KMS-11 (cell line): ENCODE measurements at regions not wholly inside any gene's neighbourhood (a gene's known extent, or its start where the extent isn't known, plus 50 kb on each side); places are given as distances from the start of the nearest gene placed in this dataset.

ENCODE experiments used
- H2AFZ ChIP-seq: fragments of 200-600 bp; sonication (generic); 2 replicates; pipeline ENCODE4 v1.6.1; 2016; ENCODE audit warnings: antibody characterized with exemption, mixed run types, low read depth
- H3K27ac ChIP-seq: fragments of 200-600 bp; sonication (generic); 2 replicates; pipeline ENCODE4 v1.6.1; 2016; ENCODE audit warnings: mild to moderate bottlenecking, mixed run types
- H3K27me3 ChIP-seq: fragments of 200-600 bp; sonication (generic); 2 replicates; pipeline ENCODE4 v1.6.1; 2017; ENCODE audit warnings: mild to moderate bottlenecking, low read depth, mixed run types, moderate library complexity; ENCODE audit not compliant: insufficient read depth
- H3K36me3 ChIP-seq: fragments of 200-600 bp; sonication (generic); 2 replicates; pipeline ENCODE4 v1.6.1; 2017; ENCODE audit warnings: mild to moderate bottlenecking, mixed run types; ENCODE audit not compliant: insufficient read depth
- H3K4me1 ChIP-seq: fragments of 200-600 bp; sonication (generic); 2 replicates; pipeline ENCODE4 v1.6.1; 2016; ENCODE audit warnings: mild to moderate bottlenecking, low read depth, mixed run types; ENCODE audit not compliant: poor library complexity, severe bottlenecking
- H3K4me2 ChIP-seq: fragments of 200-600 bp; sonication (generic); 2 replicates; pipeline ENCODE4 v1.7.0; 2016; ENCODE audit warnings: mild to moderate bottlenecking, mixed run types
- H3K4me3 ChIP-seq: fragments of 200-600 bp; sonication (generic); IDR thresholded peaks from 2 replicates; pipeline ENCODE4 v1.6.1; 2017; ENCODE audit warnings: low read depth, low read length, mixed read lengths; ENCODE audit not compliant: insufficient read depth
- H3K79me2 ChIP-seq: fragments of 200-600 bp; sonication (generic); 2 replicates; pipeline ENCODE4 v1.6.1; 2016; ENCODE audit warnings: low read depth, mixed run types; ENCODE audit not compliant: insufficient read depth
- H3K9ac ChIP-seq: fragments of 200-600 bp; sonication (generic); 2 replicates; pipeline ENCODE4 v1.6.1; 2016; ENCODE audit warnings: mild to moderate bottlenecking, mixed run types
- H4K20me1 ChIP-seq: fragments of 200-600 bp; sonication (generic); 2 replicates; pipeline ENCODE4 v1.6.1; 2016; ENCODE audit warnings: mild to moderate bottlenecking, mixed run types; ENCODE audit not compliant: insufficient read depth
- TF ChIP-seq, protein P1 (sequence below): fragments of 200-600 bp; sonication (generic); conservative IDR thresholded peaks from 2 replicates; pipeline ENCODE4 v1.6.1; 2017; ENCODE audit warnings: low read depth, mild to moderate bottlenecking, antibody characterized with exemption, low read length, moderate library complexity, mixed read lengths

DNA sequence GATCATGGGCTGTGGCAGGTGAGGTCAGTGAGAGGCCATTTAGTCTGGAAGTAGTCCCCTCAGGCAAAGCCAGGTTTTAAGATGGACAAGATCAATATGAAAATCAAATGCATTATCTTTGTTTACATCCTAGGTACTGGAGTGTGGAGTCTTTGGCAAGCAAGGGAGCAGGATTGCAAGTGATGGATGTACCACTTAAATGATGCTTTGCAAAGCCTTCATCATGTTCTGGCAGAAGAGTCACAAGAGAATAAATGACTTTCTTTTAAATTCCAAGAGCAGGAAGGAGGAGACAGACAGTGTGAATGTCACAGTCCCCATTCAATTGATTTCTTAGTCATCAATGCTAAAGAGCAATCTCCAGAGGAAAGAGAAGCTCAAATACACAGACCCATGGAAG, 908.3 kb downstream of the FAM181B start:
- Histone ChIP-seq H3K36me3 (no peaks in the 10 kb centered on the region), H2AFZ (no peak overlapping the region)

DNA sequence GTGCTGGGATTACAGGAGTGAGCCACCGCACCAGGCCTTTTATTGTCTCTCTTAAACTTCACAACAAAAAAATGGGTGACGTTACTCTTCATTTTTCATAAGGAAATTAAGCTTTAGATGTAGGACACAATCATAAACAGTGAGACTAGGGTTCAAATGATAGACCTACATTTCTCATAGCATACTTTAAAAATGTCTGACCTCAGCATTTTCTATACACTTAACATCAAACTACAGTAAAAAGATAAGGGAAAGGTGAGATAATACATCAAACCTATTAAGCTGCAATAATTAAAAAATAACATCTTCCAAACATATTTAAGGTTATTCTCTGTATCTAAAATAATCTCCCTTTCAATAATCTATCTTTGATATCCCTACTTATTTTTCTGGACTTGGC, 914.2 kb downstream of the FAM181B start:
- H4K20me1 ChIP-seq, result no peaks in the 10 kb centered on the region
- H2AFZ ChIP-seq, result no peak overlapping the region
- TF ChIP-seq, protein P1, sequence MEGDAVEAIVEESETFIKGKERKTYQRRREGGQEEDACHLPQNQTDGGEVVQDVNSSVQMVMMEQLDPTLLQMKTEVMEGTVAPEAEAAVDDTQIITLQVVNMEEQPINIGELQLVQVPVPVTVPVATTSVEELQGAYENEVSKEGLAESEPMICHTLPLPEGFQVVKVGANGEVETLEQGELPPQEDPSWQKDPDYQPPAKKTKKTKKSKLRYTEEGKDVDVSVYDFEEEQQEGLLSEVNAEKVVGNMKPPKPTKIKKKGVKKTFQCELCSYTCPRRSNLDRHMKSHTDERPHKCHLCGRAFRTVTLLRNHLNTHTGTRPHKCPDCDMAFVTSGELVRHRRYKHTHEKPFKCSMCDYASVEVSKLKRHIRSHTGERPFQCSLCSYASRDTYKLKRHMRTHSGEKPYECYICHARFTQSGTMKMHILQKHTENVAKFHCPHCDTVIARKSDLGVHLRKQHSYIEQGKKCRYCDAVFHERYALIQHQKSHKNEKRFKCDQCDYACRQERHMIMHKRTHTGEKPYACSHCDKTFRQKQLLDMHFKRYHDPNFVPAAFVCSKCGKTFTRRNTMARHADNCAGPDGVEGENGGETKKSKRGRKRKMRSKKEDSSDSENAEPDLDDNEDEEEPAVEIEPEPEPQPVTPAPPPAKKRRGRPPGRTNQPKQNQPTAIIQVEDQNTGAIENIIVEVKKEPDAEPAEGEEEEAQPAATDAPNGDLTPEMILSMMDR, result no peak
- H3K79me2 ChIP-seq, result no peaks in the 10 kb centered on the region
- no peak overlapping the region for H3K27ac ChIP-seq
- no peak overlapping the region for H3K4me2 ChIP-seq
- H3K9ac ChIP-seq, result no peak overlapping the region
- H3K27me3 ChIP-seq, result no peaks in the 10 kb centered on the region
- no peaks in the 10 kb centered on the region for H3K36me3 ChIP-seq
- no peak overlapping the region for H3K4me3 ChIP-seq
- H3K4me1 ChIP-seq, result no peaks in the 10 kb centered on the region

More for the DNA sequence above, 908.3 kb downstream of the FAM181B start:
- Histone ChIP-seq H3K4me1 (no peaks in the 10 kb centered on the region), H3K27me3 (no peaks in the 10 kb centered on the region), H3K4me2 (no peak overlapping the region), H4K20me1 (no peaks in the 10 kb centered on the region), H3K4me3 (no peak overlapping the region), H3K27ac (no peak overlapping the region), H3K79me2 (no peaks in the 10 kb centered on the region), H3K9ac (no peak overlapping the region)
- TF ChIP-seq, protein P1, result no peak

DNA sequence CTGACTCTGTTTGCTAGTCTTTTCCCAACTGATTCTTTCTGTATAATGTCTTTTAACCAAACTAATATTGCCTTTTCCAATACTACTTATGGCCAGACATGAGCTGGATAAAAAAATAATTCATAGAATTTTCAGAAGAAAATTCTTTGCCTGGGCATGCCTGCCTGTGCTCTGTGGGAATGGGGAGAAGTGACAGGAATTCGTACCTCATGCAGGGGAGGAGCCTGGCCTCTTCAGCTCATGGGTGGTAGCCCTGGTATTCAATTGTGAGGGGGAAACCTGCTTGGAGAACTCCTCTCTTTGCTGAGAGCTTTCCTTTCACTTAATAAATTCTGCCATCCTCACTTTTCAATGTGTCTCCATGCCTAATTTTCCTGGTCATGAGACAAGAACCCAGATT, 928.8 kb downstream of the FAM181B start:
- Histone ChIP-seq H3K4me2 (no peak overlapping the region), H2AFZ (no peak overlapping the region), H3K79me2 (no peaks in the 10 kb centered on the region), H3K27ac (no peak overlapping the region), H4K20me1 (no peaks in the 10 kb centered on the region), H3K36me3 (no peaks in the 10 kb centered on the region), H3K9ac (no peak overlapping the region), H3K4me1 (no peaks in the 10 kb centered on the region), H3K27me3 (no peaks in the 10 kb centered on the region), H3K4me3 (no peak overlapping the region)
- TF ChIP-seq, protein P1, result no peak

DNA sequence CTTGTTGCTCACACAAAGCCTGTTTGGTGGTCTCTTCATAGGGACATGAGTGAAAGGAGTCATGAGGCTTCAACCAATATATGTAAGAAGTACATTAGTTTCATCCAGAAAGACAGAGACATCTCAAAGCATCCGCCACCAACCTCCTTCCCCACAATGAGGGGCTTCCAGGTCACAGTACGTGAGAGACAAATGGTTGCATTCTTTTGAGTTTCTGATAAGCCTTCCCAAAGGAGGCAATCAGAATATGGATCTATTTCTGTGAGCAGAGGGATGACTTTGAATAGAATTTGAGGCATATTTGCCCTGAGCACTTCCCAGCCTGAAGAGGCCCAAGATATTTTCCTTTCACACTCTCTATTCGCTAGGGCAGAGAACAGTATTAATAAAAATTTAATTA, 931.1 kb downstream of the FAM181B start:
- Histone ChIP-seq H3K27ac (no peak overlapping the region), H2AFZ (no peak overlapping the region), H3K9ac (no peak overlapping the region), H3K79me2 (no peaks in the 10 kb centered on the region), H3K4me2 (no peak overlapping the region), H4K20me1 (no peaks in the 10 kb centered on the region), H3K4me3 (no peak overlapping the region), H3K4me1 (no peaks in the 10 kb centered on the region), H3K27me3 (no peaks in the 10 kb centered on the region), H3K36me3 (no peaks in the 10 kb centered on the region)
- TF ChIP-seq, protein P1, result no peak

DNA sequence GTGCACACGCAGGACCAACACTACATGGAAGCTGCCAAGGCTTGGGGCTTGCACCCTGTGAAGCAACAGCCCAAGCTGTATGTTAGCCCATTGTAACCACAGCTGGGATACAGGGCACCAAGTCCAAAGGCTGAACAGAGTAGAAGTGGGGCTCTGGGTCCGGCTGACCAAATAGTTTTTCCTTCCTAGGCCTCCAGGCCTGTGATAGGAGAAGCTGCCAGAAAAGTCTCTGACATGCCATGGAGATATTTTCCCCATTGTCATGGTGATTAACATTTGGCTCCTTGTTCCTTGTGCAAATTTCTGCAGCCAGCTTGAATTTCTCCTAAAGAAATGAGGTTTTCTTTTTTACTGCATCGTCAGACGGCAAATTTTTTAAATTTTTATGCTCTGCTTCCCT, 941.2 kb downstream of the FAM181B start:
- Histone ChIP-seq H3K4me2 (no peak overlapping the region), H3K4me3 (no peak overlapping the region), H3K27me3 (no peaks in the 10 kb centered on the region), H4K20me1 (no peaks in the 10 kb centered on the region), H3K9ac (no peak overlapping the region), H2AFZ (no peak overlapping the region), H3K27ac (no peak overlapping the region), H3K79me2 (no peaks in the 10 kb centered on the region), H3K36me3 (no peaks in the 10 kb centered on the region), H3K4me1 (no peaks in the 10 kb centered on the region)
- TF ChIP-seq, protein P1, result no peak
